ENCODE measurements at regions not wholly inside any gene's neighbourhood (a gene's known extent, or its start where the extent isn't known, plus 50 kb on each side); places are given as distances from the start of the nearest gene placed in this dataset.

GRCh38 chr12:84550518-84550917 is 362.1 kb downstream of the SLC6A15 start:
- ChIA-PET POLR2A (no interaction called here), CTCF (no interaction called here)
- Histone ChIP-seq H3K4me3 (ENCODE audit: low read depth, low read length) (no peak overlapping the region), H3K9me3 (ENCODE audit: control insufficient read depth, insufficient read depth, low read length) (no peaks in the 10 kb centered on the region), H3K27me3 (ENCODE audit: control insufficient read depth, insufficient read depth, low read length) (no peaks in the 10 kb centered on the region), H3K27ac (ENCODE audit: low read depth, low read length) (no peak overlapping the region)
- DNase-seq (ENCODE audit: low read depth, low spot score) = no peak
- TF ChIP-seq CTCF (IDR thresholded peaks at IDR 0.05; ENCODE audit: low read depth, low read length) = no peak

GRCh38 chr12:84542289-84542688 is 370.3 kb downstream of the SLC6A15 start:
- DNase-seq (ENCODE audit: low read depth, low spot score) = no peak
- POLR2A ChIA-PET = no interaction called here

GRCh38 chr12:84537666-84538065 is 374.9 kb downstream of the SLC6A15 start:
- ChIA-PET POLR2A (no interaction called here), CTCF (interaction anchor here (0.6 kb wide), 1 partner anchor 1454 kb away, joined by 3 read pairs; no protein-coding TSS in a partner anchor)
- DNase-seq (ENCODE audit: low read depth, low spot score) = no peak
- TF ChIP-seq CTCF (IDR thresholded peaks at IDR 0.05; ENCODE audit: low read depth, low read length) = no peak
- no peak overlapping the region for H3K27ac ChIP-seq (ENCODE audit: low read depth, low read length)
- no peaks in the 10 kb centered on the region for H3K27me3 ChIP-seq (ENCODE audit: control insufficient read depth, insufficient read depth, low read length)
- no peaks in the 10 kb centered on the region for H3K9me3 ChIP-seq (ENCODE audit: control insufficient read depth, insufficient read depth, low read length)
- no peak overlapping the region for H3K4me3 ChIP-seq (ENCODE audit: low read depth, low read length)

More at GRCh38 chr12:84542289-84542688, 370.3 kb downstream of the SLC6A15 start:
- Histone ChIP-seq H3K27me3 (ENCODE audit: control insufficient read depth, insufficient read depth, low read length) (no peaks in the 10 kb centered on the region), H3K4me3 (ENCODE audit: low read depth, low read length) (no peak overlapping the region), H3K27ac (ENCODE audit: low read depth, low read length) (no peak overlapping the region), H3K9me3 (ENCODE audit: control insufficient read depth, insufficient read depth, low read length) (no peaks in the 10 kb centered on the region)
- CTCF ChIA-PET = no interaction called here
- TF ChIP-seq CTCF (IDR thresholded peaks at IDR 0.05; ENCODE audit: low read depth, low read length) = no peak

- H3K4me3 ChIP-seq (ENCODE audit: low read depth, low read length) = no peak overlapping the region
- CTCF ChIA-PET = no interaction called here
- H3K9me3 ChIP-seq (ENCODE audit: control insufficient read depth, insufficient read depth, low read length) = no peaks in the 10 kb centered on the region
- H3K27ac ChIP-seq (ENCODE audit: low read depth, low read length) = no peak overlapping the region
- H3K27me3 ChIP-seq (ENCODE audit: control insufficient read depth, insufficient read depth, low read length) = no peaks in the 10 kb centered on the region
- no peak for TF ChIP-seq CTCF (IDR thresholded peaks at IDR 0.05; ENCODE audit: low read depth, low read length)
- POLR2A ChIA-PET = no interaction called here
- DNase-seq (ENCODE audit: low read depth, low spot score) = no peak
Measured at GRCh38 chr12:84512751-84513150, 399.8 kb downstream of the SLC6A15 start.

GRCh38 chr12:84508851-84509260 is 403.7 kb downstream of the SLC6A15 start:
- no peak overlapping the region for H3K4me3 ChIP-seq (ENCODE audit: low read depth, low read length)
- POLR2A ChIA-PET = no interaction called here

More at GRCh38 chr12:84508851-84509260, 403.7 kb downstream of the SLC6A15 start:
- H3K9me3 ChIP-seq (ENCODE audit: control insufficient read depth, insufficient read depth, low read length) = no peaks in the 10 kb centered on the region
- no peak for DNase-seq (ENCODE audit: low read depth, low spot score)
- no peaks in the 10 kb centered on the region for H3K27me3 ChIP-seq (ENCODE audit: control insufficient read depth, insufficient read depth, low read length)
- CTCF ChIA-PET = interaction anchor here (1.7 to 2.9 kb wide), 4 partner anchors 11 to 1823 kb away, joined by 4 to 11 read pairs (median 7); no protein-coding TSS in a partner anchor
- peak overlapping the region; percentile 1 for H3K27ac ChIP-seq (ENCODE audit: low read depth, low read length)
- TF ChIP-seq CTCF (IDR thresholded peaks at IDR 0.05; ENCODE audit: low read depth, low read length) = no peak

Data from AG04450 (cell line).